ENCODE measurements at regions not wholly inside any gene's neighbourhood (a gene's known extent, or its start where the extent isn't known, plus 50 kb on each side); places are given as distances from the start of the nearest gene placed in this dataset.

GRCh38 chr5:8470489-8470888, 601.5 kb downstream of the MTRR start:
- Histone ChIP-seq H4K20me1 (ENCODE audit: insufficient read depth) (no peaks in the 10 kb centered on the region), H3K4me1 (ENCODE audit: control insufficient read depth in 1 of 2, insufficient read depth in 2 of 2, low read length in 2 of 2) (no peaks in the 10 kb centered on the region), H3K9ac (ENCODE audit: low read length) (no peak overlapping the region), H3K4me3 (replicated peaks in 1 of 2; ENCODE audit: low read depth in 1 of 2, low read length in 2 of 2) (no peak overlapping the region), H3K36me3 (ENCODE audit: control insufficient read depth in 1 of 2, insufficient read depth in 2 of 2, low read length in 2 of 2) (no peaks in the 10 kb centered on the region), H3K79me2 (ENCODE audit: insufficient read depth, low read length) (no peaks in the 10 kb centered on the region), H3K9me3 (ENCODE audit: control insufficient read depth in 1 of 2, insufficient read depth in 1 of 2, low read depth in 1 of 2, low read length in 2 of 2) (peaks cover 6 to 28% of the 10 kb centered on the region in 2 experiments; a peak in 3 of 4 replicates), H3K4me2 (ENCODE audit: low read length) (no peak overlapping the region), H3K9me2 (ENCODE audit: insufficient read depth) (no peaks in the 10 kb centered on the region), H2AFZ (ENCODE audit: low read depth, low read length, poor library complexity, severe bottlenecking) (no peak overlapping the region), H3K27ac (ENCODE audit: low read depth, low read length) (no peak overlapping the region), H3K27me3 (ENCODE audit: insufficient read depth, low read length) (no peaks in the 10 kb centered on the region)
- intact Hi-C loops (cut with micrococcal nuclease): no loop called here
- ChIA-PET RAD21 (ENCODE audit: low non-redundant PET in 1 of 2, low total read pairs in 2 of 2, uncharacterized antibody in 2 of 2, unreplicated experiment in 2 of 2) (no interaction called here), CTCF (no interaction called here), POLR2A (no interaction called here)
- TF ChIP-seq, protein P1, sequence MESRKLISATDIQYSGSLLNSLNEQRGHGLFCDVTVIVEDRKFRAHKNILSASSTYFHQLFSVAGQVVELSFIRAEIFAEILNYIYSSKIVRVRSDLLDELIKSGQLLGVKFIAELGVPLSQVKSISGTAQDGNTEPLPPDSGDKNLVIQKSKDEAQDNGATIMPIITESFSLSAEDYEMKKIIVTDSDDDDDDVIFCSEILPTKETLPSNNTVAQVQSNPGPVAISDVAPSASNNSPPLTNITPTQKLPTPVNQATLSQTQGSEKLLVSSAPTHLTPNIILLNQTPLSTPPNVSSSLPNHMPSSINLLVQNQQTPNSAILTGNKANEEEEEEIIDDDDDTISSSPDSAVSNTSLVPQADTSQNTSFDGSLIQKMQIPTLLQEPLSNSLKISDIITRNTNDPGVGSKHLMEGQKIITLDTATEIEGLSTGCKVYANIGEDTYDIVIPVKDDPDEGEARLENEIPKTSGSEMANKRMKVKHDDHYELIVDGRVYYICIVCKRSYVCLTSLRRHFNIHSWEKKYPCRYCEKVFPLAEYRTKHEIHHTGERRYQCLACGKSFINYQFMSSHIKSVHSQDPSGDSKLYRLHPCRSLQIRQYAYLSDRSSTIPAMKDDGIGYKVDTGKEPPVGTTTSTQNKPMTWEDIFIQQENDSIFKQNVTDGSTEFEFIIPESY (IDR thresholded peaks at IDR 0.05; ENCODE audit: extremely low read depth, insufficient replicate concordance, low read length): no peak
- TF ChIP-seq CEBPB (IDR thresholded peaks at IDR 0.05; ENCODE audit: low read depth): no peak
- TF ChIP-seq SIN3A (IDR thresholded peaks at IDR 0.05; ENCODE audit: low read depth): no peak
- TF ChIP-seq, protein P2, sequence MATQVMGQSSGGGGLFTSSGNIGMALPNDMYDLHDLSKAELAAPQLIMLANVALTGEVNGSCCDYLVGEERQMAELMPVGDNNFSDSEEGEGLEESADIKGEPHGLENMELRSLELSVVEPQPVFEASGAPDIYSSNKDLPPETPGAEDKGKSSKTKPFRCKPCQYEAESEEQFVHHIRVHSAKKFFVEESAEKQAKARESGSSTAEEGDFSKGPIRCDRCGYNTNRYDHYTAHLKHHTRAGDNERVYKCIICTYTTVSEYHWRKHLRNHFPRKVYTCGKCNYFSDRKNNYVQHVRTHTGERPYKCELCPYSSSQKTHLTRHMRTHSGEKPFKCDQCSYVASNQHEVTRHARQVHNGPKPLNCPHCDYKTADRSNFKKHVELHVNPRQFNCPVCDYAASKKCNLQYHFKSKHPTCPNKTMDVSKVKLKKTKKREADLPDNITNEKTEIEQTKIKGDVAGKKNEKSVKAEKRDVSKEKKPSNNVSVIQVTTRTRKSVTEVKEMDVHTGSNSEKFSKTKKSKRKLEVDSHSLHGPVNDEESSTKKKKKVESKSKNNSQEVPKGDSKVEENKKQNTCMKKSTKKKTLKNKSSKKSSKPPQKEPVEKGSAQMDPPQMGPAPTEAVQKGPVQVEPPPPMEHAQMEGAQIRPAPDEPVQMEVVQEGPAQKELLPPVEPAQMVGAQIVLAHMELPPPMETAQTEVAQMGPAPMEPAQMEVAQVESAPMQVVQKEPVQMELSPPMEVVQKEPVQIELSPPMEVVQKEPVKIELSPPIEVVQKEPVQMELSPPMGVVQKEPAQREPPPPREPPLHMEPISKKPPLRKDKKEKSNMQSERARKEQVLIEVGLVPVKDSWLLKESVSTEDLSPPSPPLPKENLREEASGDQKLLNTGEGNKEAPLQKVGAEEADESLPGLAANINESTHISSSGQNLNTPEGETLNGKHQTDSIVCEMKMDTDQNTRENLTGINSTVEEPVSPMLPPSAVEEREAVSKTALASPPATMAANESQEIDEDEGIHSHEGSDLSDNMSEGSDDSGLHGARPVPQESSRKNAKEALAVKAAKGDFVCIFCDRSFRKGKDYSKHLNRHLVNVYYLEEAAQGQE (IDR thresholded peaks at IDR 0.05; ENCODE audit: low read depth): no peak
- TF ChIP-seq SP1 (IDR thresholded peaks at IDR 0.05; ENCODE audit: low read depth): no peak
- TF ChIP-seq ELF1 (IDR thresholded peaks at IDR 0.05; ENCODE audit: borderline replicate concordance, low read depth): no peak
- TF ChIP-seq ATF3 (IDR thresholded peaks at IDR 0.05): no peak
- TF ChIP-seq JUND (IDR thresholded peaks at IDR 0.05): no peak
- no peak for ATAC-seq
- DNase-seq (ENCODE audit: low read depth, low spot score): no peak
- BruUV-seq (replicated peaks): no TSS peak
